ENCODE measurements at regions not wholly inside any gene's neighbourhood (a gene's known extent, or its start where the extent isn't known, plus 50 kb on each side); places are given as distances from the start of the nearest gene placed in this dataset.

GRCh38 chr3:73964818-73965217 lies 340.1 kb upstream of the PDZRN3 start:
- no peak for DNase-seq (ENCODE audit: low read depth, low spot score)

- no peak for DNase-seq (ENCODE audit: low read depth, low spot score)
Measured at GRCh38 chr3:73955494-73956070, 330.8 kb upstream of the PDZRN3 start.

- no peak for DNase-seq (ENCODE audit: low read depth, low spot score)
Measured at GRCh38 chr3:73954506-73954905, 329.8 kb upstream of the PDZRN3 start.

GRCh38 chr3:73952781-73953180 lies 328.0 kb upstream of the PDZRN3 start:
- DNase-seq (ENCODE audit: low read depth, low spot score): no peak

- no peak for DNase-seq (ENCODE audit: low read depth, low spot score)
Measured at GRCh38 chr3:73950865-73951558, 326.3 kb upstream of the PDZRN3 start.

GRCh38 chr3:73945541-73945940 lies 320.8 kb upstream of the PDZRN3 start:
- DNase-seq (ENCODE audit: low read depth, low spot score): no peak

- DNase-seq (ENCODE audit: low read depth, low spot score): no peak
Measured at GRCh38 chr3:73939985-73940384, 315.2 kb upstream of the PDZRN3 start.

- DNase-seq (ENCODE audit: low read depth, low spot score): no peak
Measured at GRCh38 chr3:73933585-73933984, 308.8 kb upstream of the PDZRN3 start.

- DNase-seq (ENCODE audit: low read depth, low spot score): no peak
Measured at GRCh38 chr3:73927203-73927570, 302.4 kb upstream of the PDZRN3 start.

- DNase-seq (ENCODE audit: low read depth, low spot score): no peak
Measured at GRCh38 chr3:73926360-73927202, 301.8 kb upstream of the PDZRN3 start.

- DNase-seq (ENCODE audit: low read depth, low spot score): no peak
Measured at GRCh38 chr3:73925011-73925410, 300.3 kb upstream of the PDZRN3 start.

GRCh38 chr3:73924048-73924447 lies 299.3 kb upstream of the PDZRN3 start:
- DNase-seq (ENCODE audit: low read depth, low spot score): no peak

- no peak for DNase-seq (ENCODE audit: low read depth, low spot score)
Measured at GRCh38 chr3:73917643-73918042, 292.9 kb upstream of the PDZRN3 start.

GRCh38 chr3:73915886-73916285 lies 291.1 kb upstream of the PDZRN3 start:
- no peak for DNase-seq (ENCODE audit: low read depth, low spot score)

GRCh38 chr3:73908218-73908617 lies 283.5 kb upstream of the PDZRN3 start:
- DNase-seq (ENCODE audit: low read depth, low spot score): no peak

- no peak for DNase-seq (ENCODE audit: low read depth, low spot score)
Measured at GRCh38 chr3:73901686-73902085, 276.9 kb upstream of the PDZRN3 start.

- DNase-seq (ENCODE audit: low read depth, low spot score): no peak
Measured at GRCh38 chr3:73894474-73895213, 269.9 kb upstream of the PDZRN3 start.

- no peak for DNase-seq (ENCODE audit: low read depth, low spot score)
Measured at GRCh38 chr3:73893089-73893488, 268.3 kb upstream of the PDZRN3 start.

- DNase-seq (ENCODE audit: low read depth, low spot score): no peak
Measured at GRCh38 chr3:73885862-73886261, 261.1 kb upstream of the PDZRN3 start.

GRCh38 chr3:73884361-73884760 lies 259.6 kb upstream of the PDZRN3 start:
- DNase-seq (ENCODE audit: low read depth, low spot score): no peak

GRCh38 chr3:73883497-73883896 lies 258.8 kb upstream of the PDZRN3 start:
- no peak for DNase-seq (ENCODE audit: low read depth, low spot score)
